ELR (cell line): ENCODE measurements at regions not wholly inside any gene's neighbourhood (a gene's known extent, or its start where the extent isn't known, plus 50 kb on each side); places are given as distances from the start of the nearest gene placed in this dataset.

Source experiments
- DNase-seq: peaks from one replicate; pipeline ENCODE4 v3.0.0-alpha.2; 2015; ENCODE audit warnings: low read depth

GRCh38 chr7:155202106-155202871 lies 95.4 kb upstream of the INSIG1 start:
- no peak for DNase-seq

GRCh38 chr7:155203059-155203881 lies 94.4 kb upstream of the INSIG1 start:
- DNase-seq = no peak

- DNase-seq = no peak
Observed at GRCh38 chr7:155203882-155204691, 93.6 kb upstream of the INSIG1 start.

- no peak for DNase-seq
Observed at GRCh38 chr7:155204744-155205367, 92.8 kb upstream of the INSIG1 start.

- DNase-seq = peak; percentile 99
Observed at GRCh38 chr7:155205368-155206317, 92.0 kb upstream of the INSIG1 start.

GRCh38 chr7:155206318-155207020 lies 91.2 kb upstream of the INSIG1 start:
- DNase-seq = peak; percentile 97

GRCh38 chr7:155207326-155208002 lies 90.2 kb upstream of the INSIG1 start:
- peak; percentile 4 for DNase-seq

GRCh38 chr7:155208681-155209477 lies 88.8 kb upstream of the INSIG1 start:
- DNase-seq = peak; percentile 75

- DNase-seq = no peak
Observed at GRCh38 chr7:155209478-155210319, 88.0 kb upstream of the INSIG1 start.

- DNase-seq = no peak
Observed at GRCh38 chr7:155210356-155210755, 87.3 kb upstream of the INSIG1 start.

- no peak for DNase-seq
Observed at GRCh38 chr7:155211173-155211572, 86.5 kb upstream of the INSIG1 start.

GRCh38 chr7:155211761-155212160 lies 85.9 kb upstream of the INSIG1 start:
- no peak for DNase-seq

GRCh38 chr7:155212301-155213015 lies 85.2 kb upstream of the INSIG1 start:
- DNase-seq = no peak

GRCh38 chr7:155213385-155213784 lies 84.3 kb upstream of the INSIG1 start:
- DNase-seq = peak; percentile 55

- no peak for DNase-seq
Observed at GRCh38 chr7:155213955-155214740, 83.5 kb upstream of the INSIG1 start.
